Right atrium auricular region (tissue), 2 donors: ENCODE measurements at regions not wholly inside any gene's neighbourhood (a gene's known extent, or its start where the extent isn't known, plus 50 kb on each side); places are given as distances from the start of the nearest gene placed in this dataset.

Experiments used
- DNase-seq: peaks from one replicate; pipeline ENCODE4 v3.0.0-alpha.2; 2019; ENCODE audit warnings: low spot score
- H3K27ac ChIP-seq, 2 donors: fragments of 200-600 bp; sonication (generic); 1 replicate in 1 of 2; 2 replicates in 1 of 2; pipeline ENCODE4 v1.5.1; 2016 to 2019
- H3K27me3 ChIP-seq, 2 donors: fragments of 200-600 bp; sonication (generic); one replicate each; pipeline versions ENCODE4 v1.5.1 to v1.6.0; 2017 to 2019
- H3K36me3 ChIP-seq: fragments of 200-600 bp; sonication (generic); one replicate; pipeline ENCODE4 v1.5.1; 2016
- H3K4me1 ChIP-seq, 2 donors: fragments of 200-600 bp; sonication (generic); one replicate each; pipeline versions ENCODE4 v1.5.1 to v1.6.0; 2017 to 2019
- H3K4me3 ChIP-seq, 2 donors: fragments of 200-600 bp; sonication (generic); 1 replicate in 1 of 2; 2 replicates in 1 of 2; pipeline ENCODE4 v1.5.1; 2017 to 2019; ENCODE audit warnings: mild to moderate bottlenecking in 1 of 2, moderate library complexity in 1 of 2
- H3K9me3 ChIP-seq, 2 donors: fragments of 200-600 bp; sonication (generic); one replicate each; pipeline ENCODE4 v1.5.1; 2019
- CTCF ChIP-seq, 2 donors: fragments of 200-600 bp; sonication (generic); IDR thresholded peaks; one replicate each; pipeline ENCODE4 v1.5.1; 2019; ENCODE audit warnings: antibody characterized with exemption in 2 of 2

GRCh38 chr6:29999416-29999815 is 57.1 kb downstream of the HLA-A start:
- no peak for TF ChIP-seq CTCF (IDR thresholded peaks at IDR 0.05)
- Histone ChIP-seq H3K27ac (no peak overlapping the region), H3K4me3 (no peak overlapping the region), H3K4me1 (no peaks in the 10 kb centered on the region), H3K36me3 (no peaks in the 10 kb centered on the region), H3K9me3 (no peaks in the 10 kb centered on the region), H3K27me3 (no peaks in the 10 kb centered on the region)
- no peak for DNase-seq

GRCh38 chr6:30000156-30000791 is 57.9 kb downstream of the HLA-A start:
- H3K4me1 ChIP-seq, result no peaks in the 10 kb centered on the region
- H3K27me3 ChIP-seq, result no peaks in the 10 kb centered on the region
- H3K27ac ChIP-seq, result no peak overlapping the region
- H3K9me3 ChIP-seq, result no peaks in the 10 kb centered on the region
- no peak for DNase-seq
- no peaks in the 10 kb centered on the region for H3K36me3 ChIP-seq
- TF ChIP-seq CTCF (IDR thresholded peaks at IDR 0.05), result no peak
- no peak overlapping the region for H3K4me3 ChIP-seq

GRCh38 chr6:30002871-30003270 is 58.2 kb upstream of the POLR1H start:
- no peak for DNase-seq
- no peaks in the 10 kb centered on the region for H3K9me3 ChIP-seq
- TF ChIP-seq CTCF (IDR thresholded peaks at IDR 0.05), result no peak
- no peak overlapping the region for H3K27ac ChIP-seq
- H3K27me3 ChIP-seq, result no peaks in the 10 kb centered on the region
- peaks cover 0 to 16% of the 10 kb centered on the region in 2 donors for H3K4me1 ChIP-seq
- H3K4me3 ChIP-seq, result no peak overlapping the region
- no peaks in the 10 kb centered on the region for H3K36me3 ChIP-seq

- Histone ChIP-seq H3K4me3 (no peak overlapping the region), H3K27ac (no peak overlapping the region)
- no peak for TF ChIP-seq CTCF (IDR thresholded peaks at IDR 0.05)
Observed at GRCh38 chr6:30005482-30005881, 55.6 kb upstream of the POLR1H start.

GRCh38 chr6:30006170-30007131 is 54.6 kb upstream of the POLR1H start:
- H3K27me3 ChIP-seq, result no peaks in the 10 kb centered on the region
- DNase-seq, result peak; percentile 63
- TF ChIP-seq CTCF (IDR thresholded peaks at IDR 0.05), result no peak
- H3K4me3 ChIP-seq, result peak overlapping the region; percentile 50 to 68
- no peaks in the 10 kb centered on the region for H3K9me3 ChIP-seq
- peaks cover 0 to 16% of the 10 kb centered on the region in 2 donors for H3K4me1 ChIP-seq
- H3K27ac ChIP-seq, result peak overlapping the region in 1 of 2 donors; percentile 68
- no peaks in the 10 kb centered on the region for H3K36me3 ChIP-seq

More at GRCh38 chr6:30005482-30005881, 55.6 kb upstream of the POLR1H start:
- no peaks in the 10 kb centered on the region for H3K36me3 ChIP-seq
- H3K4me1 ChIP-seq, result peaks cover 0 to 16% of the 10 kb centered on the region in 2 donors
- no peaks in the 10 kb centered on the region for H3K27me3 ChIP-seq
- H3K9me3 ChIP-seq, result no peaks in the 10 kb centered on the region
- DNase-seq, result no peak
